EH (cell line): ENCODE measurements at regions not wholly inside any gene's neighbourhood (a gene's known extent, or its start where the extent isn't known, plus 50 kb on each side); places are given as distances from the start of the nearest gene placed in this dataset.

Source experiments
- DNase-seq: peaks from one replicate; pipeline ENCODE4 v3.0.0-alpha.2; 2015; ENCODE audit warnings: low read depth

DNA sequence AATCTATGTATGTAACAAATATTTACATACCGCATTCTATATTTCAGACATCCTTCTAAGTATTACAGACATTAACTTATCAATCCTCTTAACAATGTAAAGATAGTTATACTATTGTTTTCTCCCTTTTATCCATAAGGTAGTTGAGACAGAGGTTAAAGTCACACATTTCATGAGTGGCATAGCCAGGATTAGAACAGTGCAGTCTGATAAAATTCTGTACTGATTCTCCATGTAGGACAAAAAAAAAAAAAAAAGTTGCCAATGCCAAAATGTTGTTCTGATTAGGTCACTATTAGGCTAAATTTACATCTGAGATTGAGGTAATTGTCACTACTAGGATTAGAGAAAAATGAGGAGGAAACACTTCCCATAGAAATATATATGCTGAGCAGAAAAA is 629.2 kb downstream of the OTOL1 start:
- DNase-seq = no peak

DNA sequence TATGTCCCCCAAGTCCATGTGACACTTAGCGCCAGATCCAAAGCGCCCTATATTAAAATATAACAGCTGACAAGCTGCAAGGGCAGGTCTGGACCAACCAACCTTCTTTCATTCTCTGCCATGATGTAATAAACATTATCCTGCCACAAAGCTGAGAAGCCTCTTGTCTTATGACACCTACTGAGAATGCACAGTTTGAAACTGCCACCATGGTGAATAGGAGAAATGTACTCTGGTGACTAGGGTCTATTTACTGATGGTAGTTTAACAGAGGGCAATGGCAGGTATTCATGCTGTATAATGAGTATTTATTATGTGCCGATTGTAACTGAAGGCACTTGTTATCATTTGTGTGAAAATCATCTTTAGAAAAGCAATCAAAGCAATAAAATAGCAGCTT is 634.0 kb downstream of the OTOL1 start:
- no peak for DNase-seq

DNA sequence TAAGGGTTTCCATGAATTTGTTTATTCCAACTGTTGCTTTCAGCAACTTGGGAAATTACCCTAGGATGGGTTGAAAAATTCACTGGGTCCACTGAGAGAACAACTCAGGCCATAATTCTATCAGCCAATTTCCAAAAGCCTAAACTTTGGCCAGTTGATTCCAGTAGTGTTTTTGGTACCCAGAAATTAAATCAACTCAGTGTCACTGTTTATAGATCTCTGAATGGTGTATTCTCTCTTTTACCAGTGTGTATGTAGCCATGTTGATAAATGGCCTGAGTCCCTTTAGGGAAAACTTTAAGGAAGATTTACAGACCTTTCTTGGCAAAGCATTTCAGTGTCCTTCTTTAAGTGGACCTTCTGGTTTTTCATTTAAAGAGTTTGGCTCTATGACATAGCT is 636.4 kb downstream of the OTOL1 start:
- DNase-seq = no peak

DNA sequence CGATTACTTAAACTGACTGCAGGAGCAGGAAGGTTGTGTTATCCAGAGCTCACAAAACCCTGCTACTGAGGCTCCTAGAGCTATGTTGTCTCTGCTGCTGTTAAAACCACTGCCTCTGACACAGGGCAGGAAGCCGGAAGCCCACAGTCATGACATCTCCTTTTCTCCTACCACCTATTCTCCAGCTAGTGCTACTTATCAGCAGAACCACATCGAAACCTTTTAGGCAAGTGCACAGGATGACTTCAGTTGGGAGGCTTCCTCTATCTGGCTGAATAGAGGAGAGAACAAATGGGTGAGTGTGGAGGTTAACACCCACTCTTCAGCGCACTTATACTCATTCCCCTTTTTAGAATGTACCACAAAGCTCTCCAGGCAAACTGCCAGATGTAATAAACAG is 638.0 kb downstream of the OTOL1 start:
- DNase-seq = peak; percentile 21

DNA sequence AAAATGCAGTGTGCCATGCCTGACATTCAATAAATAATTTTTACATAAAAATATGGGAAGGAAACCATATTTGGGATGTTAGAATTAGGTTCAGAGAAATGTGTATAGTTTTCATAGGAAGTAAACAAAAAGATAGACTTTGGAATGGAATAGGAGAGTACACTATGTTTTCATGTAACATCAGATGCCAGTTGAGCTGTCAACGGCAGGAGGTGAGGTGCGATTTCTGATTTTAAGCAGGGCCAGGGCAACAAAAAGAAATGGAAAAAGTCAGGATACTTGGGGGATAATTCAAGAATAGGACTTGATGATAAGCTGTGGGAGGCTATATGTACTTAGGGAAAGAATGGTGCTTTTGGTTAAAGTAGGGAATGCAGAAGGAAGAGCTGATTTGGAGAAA is 639.5 kb downstream of the OTOL1 start:
- DNase-seq = no peak

DNA sequence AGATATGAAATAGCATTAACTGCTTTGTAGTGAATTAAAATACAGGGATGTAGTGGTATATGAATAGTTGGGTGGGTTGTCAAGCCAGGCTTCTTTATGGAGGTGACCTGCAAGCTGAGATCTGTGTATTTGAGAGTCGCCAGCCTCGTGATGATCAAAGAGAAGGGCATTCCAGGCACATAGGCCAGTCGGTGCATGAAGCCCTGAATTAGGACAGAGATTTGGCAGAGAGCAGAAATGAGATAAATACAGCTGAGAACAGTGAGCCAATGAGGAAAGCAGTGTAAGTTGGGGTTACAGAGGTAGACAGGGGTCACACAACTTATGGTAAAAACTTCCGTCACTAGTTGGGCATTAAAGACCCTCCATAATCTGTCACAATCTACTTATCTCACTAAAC is 641.9 kb downstream of the OTOL1 start:
- DNase-seq = no peak

DNA sequence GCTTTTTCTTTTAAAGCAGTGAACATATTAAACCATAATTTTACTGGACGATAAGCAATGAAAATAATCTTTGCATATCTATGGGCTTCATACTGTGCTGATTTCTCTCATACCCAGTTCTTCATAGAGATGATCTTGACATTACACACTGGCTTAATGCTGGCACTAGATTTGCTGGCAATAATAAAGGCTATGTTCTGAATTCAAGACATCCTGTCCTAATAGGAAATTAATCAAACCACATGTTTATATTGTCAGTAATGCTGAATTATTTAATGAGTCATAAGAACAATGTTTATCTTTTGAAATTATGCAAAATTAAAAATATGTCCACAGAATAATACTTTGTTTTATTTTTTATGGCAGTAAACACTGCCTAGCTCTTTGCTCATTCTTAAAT is 643.2 kb downstream of the OTOL1 start:
- DNase-seq = no peak

DNA sequence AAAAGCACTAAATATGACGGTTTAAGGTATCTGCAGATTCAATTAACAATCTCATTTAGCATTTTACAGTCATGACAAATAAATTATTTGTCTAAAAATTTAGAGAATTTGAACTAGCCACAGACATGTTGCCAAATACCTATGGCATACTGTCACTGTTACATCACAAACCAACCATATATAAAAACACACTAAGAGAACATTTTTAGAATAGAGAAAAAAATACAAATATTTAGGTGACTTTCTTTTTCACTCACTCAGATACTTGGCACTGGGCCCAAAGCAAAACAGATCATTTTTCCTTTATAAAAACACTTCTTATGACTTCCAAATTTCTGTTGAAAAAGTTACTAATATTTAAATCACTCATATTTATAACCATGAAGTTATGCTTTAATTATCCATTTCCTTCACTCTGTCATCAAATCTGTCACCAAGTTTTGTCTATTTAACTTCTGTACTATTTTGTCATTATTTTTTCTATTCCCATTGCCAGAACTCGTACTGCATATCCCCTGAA is 644.7 kb downstream of the OTOL1 start:
- DNase-seq = peak; percentile 84

DNA sequence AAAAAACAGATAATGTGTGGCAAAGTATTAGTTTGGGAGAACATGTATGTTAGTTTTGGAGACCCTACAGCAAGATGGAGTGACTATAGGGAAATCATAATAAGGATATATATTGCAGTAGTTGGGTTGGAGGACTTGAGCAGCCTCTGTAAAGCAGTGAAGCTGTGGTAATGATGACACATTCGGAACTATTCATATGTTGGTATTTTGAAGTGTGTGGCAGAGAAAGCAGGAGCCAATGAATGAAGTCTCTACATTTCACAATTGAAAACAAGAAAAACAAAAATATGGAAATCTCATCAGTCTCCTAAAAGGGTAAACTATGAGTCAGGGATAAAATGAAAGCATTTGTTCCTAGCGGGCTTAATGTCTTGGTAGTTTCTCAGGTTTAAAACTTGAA is 645.9 kb downstream of the OTOL1 start:
- DNase-seq = peak; percentile 71

DNA sequence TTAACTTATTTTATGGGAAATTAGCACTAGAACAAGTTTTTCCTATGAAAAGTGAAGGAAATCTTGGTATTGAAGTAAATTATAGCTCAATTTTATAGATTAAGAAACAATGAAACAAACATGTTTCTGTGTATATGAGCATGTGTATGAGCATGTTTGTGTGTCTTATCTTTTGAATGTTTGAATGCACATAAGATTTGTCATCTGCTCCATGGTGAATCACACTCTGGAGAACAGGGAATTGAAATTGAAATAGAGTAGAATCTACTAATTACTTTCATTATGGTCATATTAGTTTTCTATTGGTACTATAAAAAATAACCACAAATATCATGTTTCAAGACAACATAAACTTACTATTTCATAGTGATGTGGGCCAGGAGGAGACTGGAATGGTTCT is 646.6 kb downstream of the OTOL1 start:
- peak; percentile 21 for DNase-seq

DNA sequence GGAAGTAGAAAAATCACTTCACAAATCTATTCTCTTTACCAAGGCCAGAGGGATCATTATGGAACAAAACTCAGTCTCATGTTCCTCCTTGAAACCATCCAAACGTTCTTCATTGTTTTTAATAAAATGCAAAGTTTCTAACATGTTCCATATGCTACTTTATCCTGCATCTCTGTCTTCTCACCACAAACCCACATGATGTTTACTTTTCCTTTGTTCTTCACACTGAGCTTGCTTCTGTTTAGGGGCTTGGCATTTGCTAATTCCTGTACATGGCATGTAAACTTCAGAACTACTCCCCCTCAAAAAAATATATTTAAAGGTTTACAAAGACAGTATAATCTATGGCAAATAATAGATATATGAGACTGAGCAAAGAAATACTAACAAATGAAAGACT is 651.4 kb downstream of the OTOL1 start:
- DNase-seq = no peak

DNA sequence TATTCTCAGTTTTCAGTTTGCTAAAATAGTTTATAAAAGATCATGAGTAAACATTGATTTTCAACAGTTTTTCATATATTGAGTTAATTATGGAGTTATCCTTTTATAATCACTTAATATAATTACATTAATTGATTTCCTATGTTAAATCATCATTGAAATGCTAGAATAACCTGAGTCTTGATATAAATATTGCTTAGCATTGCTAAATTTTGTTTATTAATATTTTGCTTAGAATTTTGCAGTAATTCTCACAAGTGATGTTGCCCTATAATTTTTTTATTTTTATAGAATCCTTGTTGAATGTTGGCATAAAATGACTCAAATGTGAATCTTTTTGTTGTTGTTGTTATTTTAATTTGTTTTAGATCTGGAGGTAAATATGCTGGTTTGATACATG is 654.2 kb downstream of the OTOL1 start:
- no peak for DNase-seq

DNA sequence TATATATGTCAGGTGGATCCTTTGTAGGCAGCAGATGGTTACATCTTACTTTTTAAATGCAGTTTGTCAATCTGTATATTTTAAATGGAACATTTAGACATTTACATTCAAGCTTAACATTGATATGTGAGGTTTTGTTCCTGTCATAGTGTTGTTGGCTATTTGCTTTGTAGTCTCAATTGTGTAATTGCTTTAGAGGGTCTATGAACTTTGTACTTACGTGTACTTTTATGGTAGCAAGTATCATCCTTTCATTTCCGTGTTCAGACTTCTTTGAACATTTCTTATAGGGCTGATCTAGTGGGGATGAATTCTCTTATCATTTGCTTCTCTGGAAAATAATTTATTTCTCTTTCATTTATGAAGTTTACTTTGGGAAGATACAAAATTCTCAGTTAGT is 656.0 kb downstream of the OTOL1 start:
- no peak for DNase-seq

DNA sequence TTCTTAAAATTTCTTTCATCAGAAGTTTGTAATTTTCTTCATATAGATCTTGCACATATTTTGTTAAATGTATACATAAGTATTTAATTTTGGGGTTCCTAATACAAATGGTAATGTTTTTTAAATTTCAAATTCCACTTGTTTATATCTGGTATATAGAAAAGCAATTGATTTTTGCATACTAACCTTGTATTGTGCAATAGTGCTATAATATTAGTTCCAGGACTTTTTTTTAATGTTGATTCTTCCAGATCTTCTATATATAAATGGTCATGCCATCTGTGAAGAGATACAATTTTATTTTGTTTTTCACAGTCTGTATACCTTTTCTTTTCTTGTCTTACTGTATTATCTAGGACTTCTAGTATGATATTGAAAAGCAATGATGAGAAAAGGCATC is 665.0 kb downstream of the OTOL1 start:
- DNase-seq = no peak

DNA sequence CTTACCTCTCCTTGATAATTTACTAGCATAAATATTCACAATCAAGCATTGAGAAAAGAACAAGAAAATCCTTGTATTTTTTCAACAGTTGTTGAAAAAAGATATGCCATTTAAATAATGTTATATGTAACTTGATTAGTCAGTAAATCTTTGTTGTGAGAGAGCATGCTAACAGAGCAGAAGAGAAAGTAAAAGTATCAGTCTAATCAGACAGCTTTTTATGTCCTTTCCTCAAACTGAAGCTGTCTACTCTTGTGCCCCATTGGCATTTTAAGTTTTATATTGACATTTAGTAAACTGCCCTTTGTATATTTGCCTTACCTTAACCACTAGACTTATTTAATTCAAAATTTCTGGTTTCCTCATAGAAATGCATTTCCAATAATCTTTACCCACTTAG is 668.7 kb downstream of the OTOL1 start:
- peak; percentile 11 for DNase-seq

DNA sequence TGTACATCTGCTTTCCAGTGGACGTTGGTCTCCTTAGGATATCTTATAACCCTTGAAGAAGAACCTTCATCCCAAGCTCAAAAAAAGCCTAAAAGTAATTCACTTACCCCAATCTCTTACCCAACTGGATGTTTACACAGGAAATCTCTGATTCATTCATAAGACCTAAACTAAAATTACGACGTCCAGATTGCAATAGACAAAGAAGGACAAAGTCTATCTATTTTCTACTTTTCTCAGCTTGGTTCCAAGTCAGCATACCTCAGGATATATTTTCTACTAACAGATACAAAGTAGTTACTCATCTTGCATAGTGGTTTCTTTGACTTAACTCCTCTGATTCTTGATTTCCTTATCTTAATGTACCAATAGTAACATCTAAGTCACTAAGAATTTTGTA is 669.9 kb downstream of the OTOL1 start:
- peak; percentile 20 for DNase-seq

DNA sequence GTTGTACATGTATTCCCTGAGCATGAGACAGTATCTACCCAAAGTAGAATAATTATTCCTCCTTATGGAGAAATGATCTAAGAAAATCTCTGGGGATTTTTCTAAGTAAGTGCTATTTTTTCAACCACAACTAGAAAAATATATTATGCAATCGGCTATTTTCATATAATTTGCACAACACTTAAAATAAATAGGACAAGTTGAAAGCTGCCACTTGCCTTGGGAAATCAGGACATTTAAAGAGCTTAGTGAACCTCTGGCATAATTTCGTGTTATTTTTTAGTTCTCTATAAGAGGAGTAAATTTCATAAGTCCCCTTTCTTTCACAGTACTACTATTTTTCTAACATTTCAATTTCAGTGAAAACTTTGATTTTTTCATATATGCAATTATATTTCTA is 672.1 kb downstream of the OTOL1 start:
- DNase-seq = no peak

DNA sequence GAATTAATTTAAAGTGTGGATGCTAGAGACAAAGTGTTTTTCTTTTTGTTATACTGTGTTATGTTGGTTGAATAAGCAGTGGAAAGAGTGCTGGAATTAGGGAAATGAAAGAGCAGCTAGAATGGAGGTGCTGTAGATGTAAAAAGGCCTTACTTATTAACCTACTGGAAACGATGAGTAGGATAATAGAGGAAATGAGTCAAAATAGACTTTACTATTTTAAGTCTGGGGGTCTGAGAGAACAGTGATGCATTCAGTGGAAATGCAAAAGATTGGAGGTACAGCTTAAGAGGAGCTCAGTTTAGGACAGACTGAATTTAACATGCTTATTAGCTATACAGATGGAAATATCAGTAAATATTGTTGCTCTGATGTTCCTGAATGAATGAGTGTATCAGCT is 674.0 kb downstream of the OTOL1 start:
- DNase-seq = peak; percentile 32

DNA sequence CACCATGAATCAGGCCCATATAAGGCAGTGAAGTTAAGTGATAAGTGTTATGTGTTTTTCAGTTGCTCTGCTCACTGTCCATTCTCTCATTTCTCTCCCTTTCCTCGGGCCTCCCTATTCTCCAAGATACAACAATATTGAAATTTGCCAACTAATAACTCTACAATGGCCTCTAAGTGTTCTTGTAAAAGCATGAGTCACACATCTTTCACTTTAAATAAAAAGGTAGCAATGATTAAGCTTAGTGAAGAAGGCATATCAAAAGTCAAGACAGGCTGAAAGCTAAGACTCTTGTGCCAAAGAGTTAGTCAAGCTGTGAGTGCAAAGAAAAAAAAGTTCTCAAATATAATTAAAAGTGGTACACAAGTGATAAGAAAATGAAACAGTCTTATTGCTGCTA is 675.4 kb downstream of the OTOL1 start:
- DNase-seq = peak; percentile 11

DNA sequence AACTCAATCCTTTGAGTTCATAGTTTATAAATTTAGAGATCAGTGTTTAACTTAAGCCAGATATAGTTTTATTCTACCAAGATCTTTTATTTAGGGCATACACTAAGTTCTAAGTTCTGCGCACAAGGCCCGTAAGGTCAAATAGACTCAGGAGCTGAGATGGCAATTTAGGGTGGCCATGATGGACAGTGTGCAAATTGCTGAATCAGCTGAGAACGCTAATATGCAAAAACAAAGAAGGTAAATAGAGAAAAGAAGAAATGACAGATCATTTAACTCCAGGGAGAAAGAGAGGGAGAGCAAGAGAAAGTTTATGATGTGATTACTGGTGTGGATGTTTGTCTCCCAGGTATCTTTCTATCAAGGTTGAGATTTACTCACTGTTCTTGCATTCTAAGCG is 678.5 kb downstream of the OTOL1 start:
- no peak for DNase-seq

DNA sequence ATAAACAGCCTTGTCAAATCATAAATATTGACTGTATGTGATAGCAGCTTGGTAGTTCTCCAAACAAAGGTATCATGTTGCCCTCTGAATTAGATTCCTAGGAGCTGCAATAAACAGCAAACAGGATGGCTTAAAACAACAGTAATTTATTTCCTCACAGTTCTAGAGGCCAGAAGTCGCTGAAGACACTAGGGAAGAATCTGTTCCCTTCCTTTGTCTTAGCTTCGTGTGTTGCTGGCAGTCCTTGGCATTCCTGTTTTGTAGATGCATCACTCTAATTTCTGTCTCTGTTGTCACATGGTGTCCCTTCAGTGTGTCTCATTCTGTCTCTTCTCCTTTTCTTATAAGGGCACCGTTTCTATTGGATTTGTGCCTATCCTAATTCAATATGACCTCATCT is 679.3 kb downstream of the OTOL1 start:
- no peak for DNase-seq

DNA sequence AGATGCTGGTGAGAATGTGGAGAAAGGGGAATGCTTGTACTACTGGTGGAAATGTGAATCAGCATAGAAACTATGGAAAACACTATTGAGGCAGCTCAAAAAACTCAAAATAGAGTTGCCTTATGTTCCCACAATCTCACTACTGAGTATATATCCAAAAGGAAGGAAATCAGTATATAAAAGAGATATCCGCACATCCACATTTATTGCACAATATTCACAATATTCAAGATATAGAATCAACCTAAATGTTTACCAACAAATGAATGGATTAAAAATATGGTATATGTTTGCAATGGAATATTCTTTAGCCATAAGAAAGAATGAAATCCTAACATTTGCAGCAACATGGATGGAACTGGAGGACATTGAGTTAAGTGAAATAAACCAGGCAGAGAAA is 686.8 kb downstream of the OTOL1 start:
- no peak for DNase-seq

DNA sequence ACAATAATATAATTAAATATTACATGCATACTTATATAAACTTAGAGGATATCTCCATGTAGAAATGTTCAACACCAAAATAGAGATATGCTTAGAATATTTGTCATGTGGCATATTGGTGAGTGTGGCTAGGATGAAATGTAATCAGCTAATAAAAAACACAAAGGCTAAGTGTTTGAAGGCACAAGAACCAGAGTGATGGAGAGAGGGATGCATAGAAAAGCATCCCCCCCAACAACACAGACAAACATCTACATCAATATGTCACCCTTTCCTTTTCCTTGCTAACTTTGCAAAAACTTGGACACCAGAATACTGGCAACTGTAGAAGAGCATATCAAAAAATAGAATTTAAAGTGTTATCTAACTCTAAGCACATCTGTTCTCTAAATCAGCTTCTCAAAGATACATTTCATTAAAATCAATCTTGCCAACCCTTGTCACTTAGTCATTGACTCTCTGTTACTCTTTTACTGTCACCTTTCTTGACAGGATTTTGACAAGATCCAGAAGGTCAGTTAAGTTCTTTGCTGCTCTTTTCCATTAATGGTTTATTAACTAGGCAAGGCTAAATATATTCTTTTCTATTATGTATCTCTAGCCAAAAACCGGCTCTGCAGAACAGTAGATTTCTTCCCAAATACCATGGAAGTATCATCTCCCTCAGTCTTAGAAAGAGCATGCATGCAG is 695.9 kb downstream of the OTOL1 start:
- DNase-seq = no peak
